NOMO-1 treated with DMSO at 0.1 percent for 48 hours (cell line): ENCODE measurements at regions not wholly inside any gene's neighbourhood (a gene's known extent, or its start where the extent isn't known, plus 50 kb on each side); places are given as distances from the start of the nearest gene placed in this dataset.

Experiments
- DNase-seq: peaks from one replicate; lab custom pipeline; 2025; ENCODE audit not compliant: unreplicated experiment; lab: John Stamatoyannopoulos, UW

DNA sequence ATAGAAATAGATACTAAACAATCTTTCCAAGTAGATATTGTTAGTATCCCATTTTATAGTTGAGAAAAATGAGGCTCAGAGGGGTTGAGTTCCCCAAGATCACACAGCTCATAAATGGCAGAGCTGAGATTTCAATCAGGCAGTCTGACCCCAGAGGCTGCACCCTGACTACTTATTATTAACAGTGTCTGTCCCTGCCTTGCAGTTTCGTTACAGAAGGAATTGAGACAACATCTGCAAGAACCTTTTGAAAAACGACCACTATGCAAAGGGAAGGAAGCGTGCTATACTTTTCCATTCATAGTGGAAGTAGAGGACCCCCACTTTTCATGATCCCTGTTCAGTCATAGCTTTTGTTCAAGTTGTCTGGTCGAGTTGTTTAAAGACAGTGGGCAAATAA lies 53.2 kb upstream of the SEC11C start:
- DNase-seq, result no peak

DNA sequence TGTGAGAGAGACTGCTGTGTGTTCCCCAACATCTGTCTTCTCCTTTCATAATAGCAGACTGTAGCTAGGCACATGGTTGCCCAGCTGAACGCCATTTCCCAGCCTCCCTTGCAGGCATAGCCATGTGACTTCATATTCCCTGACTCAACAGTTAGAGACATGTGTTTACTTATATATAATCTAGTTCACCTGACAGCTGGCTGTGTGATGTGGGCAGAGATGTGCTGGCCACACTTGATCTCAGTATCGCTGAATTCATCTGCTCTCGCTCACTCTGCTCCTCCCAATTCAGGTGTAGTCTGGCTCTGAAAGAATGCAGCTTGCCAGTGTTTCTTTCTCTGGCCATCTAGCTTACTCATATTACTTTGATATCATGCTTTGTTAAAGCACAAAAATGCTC lies 52.3 kb upstream of the SEC11C start:
- no peak for DNase-seq
